Esophagus squamous epithelium (tissue), 4 donors: ENCODE measurements at regions not wholly inside any gene's neighbourhood (a gene's known extent, or its start where the extent isn't known, plus 50 kb on each side); places are given as distances from the start of the nearest gene placed in this dataset.

Experiments used
- POLR2A ChIP-seq, 4 donors: fragments of 450-650 bp; IDR thresholded peaks; one replicate each; pipeline ENCODE4 v1.6.1; 2017; ENCODE audit warnings: antibody characterized with exemption in 4 of 4, mild to moderate bottlenecking in 4 of 4, moderate library complexity in 3 of 4
- TF ChIP-seq, protein P1 (sequence below), 6 experiments: fragments of 450-650 bp in 4 of 6; fragments of 200-600 bp in 2 of 6; sonication (generic) in 2 of 6; IDR thresholded peaks; one replicate each; pipeline ENCODE4 v1.5.1; 2016 to 2019; ENCODE audit warnings: antibody characterized with exemption in 6 of 6, mild to moderate bottlenecking in 4 of 6, moderate library complexity in 4 of 6

- TF ChIP-seq, protein P1, sequence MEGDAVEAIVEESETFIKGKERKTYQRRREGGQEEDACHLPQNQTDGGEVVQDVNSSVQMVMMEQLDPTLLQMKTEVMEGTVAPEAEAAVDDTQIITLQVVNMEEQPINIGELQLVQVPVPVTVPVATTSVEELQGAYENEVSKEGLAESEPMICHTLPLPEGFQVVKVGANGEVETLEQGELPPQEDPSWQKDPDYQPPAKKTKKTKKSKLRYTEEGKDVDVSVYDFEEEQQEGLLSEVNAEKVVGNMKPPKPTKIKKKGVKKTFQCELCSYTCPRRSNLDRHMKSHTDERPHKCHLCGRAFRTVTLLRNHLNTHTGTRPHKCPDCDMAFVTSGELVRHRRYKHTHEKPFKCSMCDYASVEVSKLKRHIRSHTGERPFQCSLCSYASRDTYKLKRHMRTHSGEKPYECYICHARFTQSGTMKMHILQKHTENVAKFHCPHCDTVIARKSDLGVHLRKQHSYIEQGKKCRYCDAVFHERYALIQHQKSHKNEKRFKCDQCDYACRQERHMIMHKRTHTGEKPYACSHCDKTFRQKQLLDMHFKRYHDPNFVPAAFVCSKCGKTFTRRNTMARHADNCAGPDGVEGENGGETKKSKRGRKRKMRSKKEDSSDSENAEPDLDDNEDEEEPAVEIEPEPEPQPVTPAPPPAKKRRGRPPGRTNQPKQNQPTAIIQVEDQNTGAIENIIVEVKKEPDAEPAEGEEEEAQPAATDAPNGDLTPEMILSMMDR (IDR thresholded peaks at IDR 0.05), result no peak
- no peak for TF ChIP-seq POLR2A (IDR thresholded peaks at IDR 0.05)
These were observed 160.7 kb downstream of the FHIP1A start for GRCh38 chr4:151569650-151570049.
